PFSK-1 (cell line): ENCODE measurements at regions not wholly inside any gene's neighbourhood (a gene's known extent, or its start where the extent isn't known, plus 50 kb on each side); places are given as distances from the start of the nearest gene placed in this dataset.

Experiments
- POLR2AphosphoS5 ChIP-seq: IDR thresholded peaks from 2 replicates; pipeline ENCODE4 v1.6.1; 2012; ENCODE audit warnings: low read depth, mild to moderate bottlenecking, control low read depth, low read length, moderate library complexity
- REST ChIP-seq, 2 experiments: IDR thresholded peaks; 2 replicates each; pipeline versions ENCODE4 v1.6.1 to v1.8.0; 2011 to 2012; ENCODE audit warnings: low read depth in 2 of 2, low read length in 2 of 2, control low read depth in 1 of 2, inconsistent platforms in 1 of 2, mild to moderate bottlenecking in 1 of 2, moderate library complexity in 1 of 2; ENCODE audit not compliant: insufficient read depth in 1 of 2
- SIN3A ChIP-seq: IDR thresholded peaks from 2 replicates; pipeline ENCODE4 v1.6.1; 2012; ENCODE audit warnings: mild to moderate bottlenecking, low read length, moderate library complexity, borderline replicate concordance; ENCODE audit not compliant: insufficient read depth
- TAF1 ChIP-seq: IDR thresholded peaks from 2 replicates; pipeline ENCODE4 v1.6.1; 2012; ENCODE audit warnings: low read length, control low read depth, borderline replicate concordance; ENCODE audit not compliant: insufficient read depth

DNA sequence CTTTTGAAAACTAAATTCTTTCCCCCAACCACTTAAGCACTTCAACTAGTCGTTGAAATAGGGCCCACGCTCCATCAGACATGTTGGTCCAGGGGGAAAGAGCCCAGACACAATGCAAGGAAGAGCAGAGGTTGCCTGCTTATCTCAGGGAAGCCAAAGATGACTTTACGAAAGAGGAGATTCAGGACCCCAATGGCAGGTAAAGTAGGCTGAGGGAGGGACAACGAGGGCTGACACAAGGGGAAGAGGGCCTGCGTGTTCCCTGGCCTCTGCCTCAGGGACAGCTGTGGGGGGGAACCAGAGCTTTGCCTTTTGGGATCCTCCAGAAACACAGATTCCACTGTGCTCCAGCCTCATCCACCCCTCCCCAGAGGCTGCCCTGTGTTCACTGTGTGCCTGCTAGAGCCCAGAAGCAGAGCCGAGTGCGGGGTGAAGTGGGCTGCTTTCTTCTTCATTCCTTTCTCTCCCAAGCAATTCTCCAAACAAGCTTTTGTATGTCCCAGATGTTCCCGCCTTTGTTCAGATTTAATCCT is 135.5 kb upstream of the GRIK3 start:
- TF ChIP-seq POLR2AphosphoS5, result no peak
- TF ChIP-seq REST (IDR thresholded peaks at IDR 0.05; ENCODE audit: insufficient read depth in 1 of 2, low read depth in 2 of 2, low read length in 2 of 2), result no peak
- TF ChIP-seq SIN3A, result no peak
- no peak for TF ChIP-seq TAF1
